Endothelial cell of umbilical vein (primary cell): ENCODE measurements at regions not wholly inside any gene's neighbourhood (a gene's known extent, or its start where the extent isn't known, plus 50 kb on each side); places are given as distances from the start of the nearest gene placed in this dataset.

Source experiments
- CTCF ChIP-seq, 2 donors: IDR thresholded peaks; 1 replicate in 1 of 2; 2 replicates in 1 of 2; pipeline ENCODE4 v1.5.1; 2011; ENCODE audit warnings: low read length in 2 of 2, mild to moderate bottlenecking in 2 of 2, moderate library complexity in 2 of 2, control low read depth in 1 of 2, inconsistent platforms in 1 of 2, low read depth in 1 of 2; ENCODE audit not compliant: insufficient read depth in 1 of 2; ENCODE audit errors: extremely low read depth in 1 of 2
- EZH2 ChIP-seq: IDR thresholded peaks from 2 replicates; pipeline ENCODE4 v1.6.1; 2012; ENCODE audit warnings: borderline replicate concordance, low read depth, mild to moderate bottlenecking, moderate library complexity, low read length, inconsistent platforms; ENCODE audit not compliant: severe bottlenecking
- FOS ChIP-seq: IDR thresholded peaks from 2 replicates; pipeline ENCODE4 v1.6.1; 2011; ENCODE audit warnings: mild to moderate bottlenecking, low read length, moderate library complexity, borderline replicate concordance; ENCODE audit not compliant: insufficient read depth
- JUN ChIP-seq: IDR thresholded peaks from 2 replicates; pipeline ENCODE4 v1.6.1; 2011; ENCODE audit warnings: borderline replicate concordance, low read depth; ENCODE audit not compliant: insufficient read length, insufficient read depth
- MYC ChIP-seq: IDR thresholded peaks from one replicate; pipeline ENCODE4 v1.6.1; 2011; ENCODE audit warnings: mild to moderate bottlenecking, low read depth, low read length
- POLR2A ChIP-seq: IDR thresholded peaks from 2 replicates; pipeline ENCODE4 v1.6.1; 2012; ENCODE audit warnings: low read depth, mild to moderate bottlenecking, control low read depth, low read length
- POLR2AphosphoS5 ChIP-seq: IDR thresholded peaks from 2 replicates; pipeline ENCODE4 v1.6.1; 2012; ENCODE audit warnings: low read depth, mild to moderate bottlenecking, control low read depth, low read length, moderate library complexity; ENCODE audit not compliant: insufficient read depth
- TF ChIP-seq, protein P1 (sequence below): IDR thresholded peaks from 2 replicates; pipeline ENCODE4 v1.6.1; 2011; ENCODE audit not compliant: insufficient read depth, insufficient read length

GRCh38 chr3:28994161-28994905, 286.5 kb upstream of the RBMS3 start:
- TF ChIP-seq CTCF (IDR thresholded peaks at IDR 0.05; ENCODE audit: extremely low read depth in 1 of 2, insufficient read depth in 1 of 2, low read depth in 1 of 2, low read length in 2 of 2), result no peak
- no peak for TF ChIP-seq EZH2
- TF ChIP-seq POLR2A, result no peak
- TF ChIP-seq JUN, result no peak
- no peak for TF ChIP-seq POLR2AphosphoS5
- no peak for TF ChIP-seq FOS
- no peak for TF ChIP-seq MYC
- TF ChIP-seq, protein P1, sequence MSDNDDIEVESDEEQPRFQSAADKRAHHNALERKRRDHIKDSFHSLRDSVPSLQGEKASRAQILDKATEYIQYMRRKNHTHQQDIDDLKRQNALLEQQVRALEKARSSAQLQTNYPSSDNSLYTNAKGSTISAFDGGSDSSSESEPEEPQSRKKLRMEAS, result no peak
